ENCODE measurements at regions not wholly inside any gene's neighbourhood (a gene's known extent, or its start where the extent isn't known, plus 50 kb on each side); places are given as distances from the start of the nearest gene placed in this dataset.

DNA sequence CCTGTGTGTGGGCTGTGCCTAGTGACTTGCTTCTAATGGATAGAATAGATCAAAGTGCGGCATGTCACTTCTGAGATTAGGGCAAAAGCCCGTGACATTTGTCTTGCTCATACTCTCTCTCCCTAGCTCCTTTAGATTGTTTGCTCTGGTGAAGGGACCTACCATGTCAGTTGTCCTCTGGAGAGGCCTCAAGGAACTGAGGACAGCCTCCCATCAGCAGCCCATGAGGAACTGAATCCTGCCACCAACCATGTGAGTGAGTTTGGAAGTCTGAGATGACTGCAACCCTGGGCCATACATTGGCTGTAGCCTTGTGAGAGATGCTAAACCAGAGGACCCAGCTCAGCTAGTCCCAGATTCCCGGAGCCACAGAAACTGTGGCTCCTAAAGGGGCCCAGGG is 101.6 kb upstream of the ESRRB start:
- TF ChIP-seq, protein P1, sequence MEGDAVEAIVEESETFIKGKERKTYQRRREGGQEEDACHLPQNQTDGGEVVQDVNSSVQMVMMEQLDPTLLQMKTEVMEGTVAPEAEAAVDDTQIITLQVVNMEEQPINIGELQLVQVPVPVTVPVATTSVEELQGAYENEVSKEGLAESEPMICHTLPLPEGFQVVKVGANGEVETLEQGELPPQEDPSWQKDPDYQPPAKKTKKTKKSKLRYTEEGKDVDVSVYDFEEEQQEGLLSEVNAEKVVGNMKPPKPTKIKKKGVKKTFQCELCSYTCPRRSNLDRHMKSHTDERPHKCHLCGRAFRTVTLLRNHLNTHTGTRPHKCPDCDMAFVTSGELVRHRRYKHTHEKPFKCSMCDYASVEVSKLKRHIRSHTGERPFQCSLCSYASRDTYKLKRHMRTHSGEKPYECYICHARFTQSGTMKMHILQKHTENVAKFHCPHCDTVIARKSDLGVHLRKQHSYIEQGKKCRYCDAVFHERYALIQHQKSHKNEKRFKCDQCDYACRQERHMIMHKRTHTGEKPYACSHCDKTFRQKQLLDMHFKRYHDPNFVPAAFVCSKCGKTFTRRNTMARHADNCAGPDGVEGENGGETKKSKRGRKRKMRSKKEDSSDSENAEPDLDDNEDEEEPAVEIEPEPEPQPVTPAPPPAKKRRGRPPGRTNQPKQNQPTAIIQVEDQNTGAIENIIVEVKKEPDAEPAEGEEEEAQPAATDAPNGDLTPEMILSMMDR (IDR thresholded peaks at IDR 0.05 in 8 of 11, conservative IDR thresholded peaks at IDR 0.05 in 3 of 11) = no peak
- TF ChIP-seq POLR2AphosphoS5 (IDR thresholded peaks at IDR 0.05) = no peak
- no peak for TF ChIP-seq POLR2A (IDR thresholded peaks at IDR 0.05)

All from spleen (tissue), 7 donors.